ENCODE measurements at regions not wholly inside any gene's neighbourhood (a gene's known extent, or its start where the extent isn't known, plus 50 kb on each side); places are given as distances from the start of the nearest gene placed in this dataset.
A peak's percentile ranks its signal among the peaks of the same experiment; 100 is the strongest.
"Not testable (repeated sequence)": the region's sequence is repeated elsewhere in the genome, so short reads cannot be mapped to it uniquely, and the experiment has no call there.

DNA sequence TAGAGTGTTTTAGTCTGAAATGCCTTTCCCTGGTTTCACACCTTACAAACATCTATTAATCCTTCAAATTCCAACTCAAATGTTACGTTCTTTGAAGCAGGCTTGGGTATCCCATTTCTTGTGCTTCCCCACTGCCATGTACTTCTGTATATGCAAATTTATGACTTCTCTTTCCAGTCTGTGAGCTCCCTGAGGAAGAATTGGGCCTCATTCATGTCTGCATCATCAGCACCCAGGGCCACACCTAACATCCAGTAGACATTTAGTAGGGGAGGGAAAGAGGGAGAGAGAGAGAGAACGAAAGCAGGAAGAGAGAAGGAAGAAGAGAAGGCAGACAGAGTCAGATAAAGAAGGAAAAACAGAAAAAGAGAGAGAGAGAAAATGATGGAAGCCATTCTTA is 53.3 kb upstream of the KY start:
- DNase-seq, result no peak

DNA sequence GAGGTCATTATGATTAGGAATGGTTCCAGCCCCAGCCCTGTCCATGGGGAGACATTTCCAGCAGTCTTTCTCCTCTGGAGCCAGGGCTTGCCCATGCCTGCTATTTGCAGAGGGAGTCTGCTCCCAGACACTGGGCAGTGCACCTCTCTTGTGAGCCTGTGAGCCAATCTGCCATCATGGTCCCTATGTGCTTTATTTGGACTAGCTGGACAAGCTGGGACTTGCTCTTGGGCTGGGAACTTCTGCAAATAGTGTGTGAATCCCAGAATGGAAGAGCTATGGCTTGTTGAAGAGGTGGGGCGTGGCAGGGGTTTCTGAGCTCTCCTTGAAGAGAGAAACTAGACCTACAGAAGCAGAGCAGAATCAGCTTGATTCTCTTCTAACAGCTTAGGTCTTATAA is 53.7 kb upstream of the KY start:
- DNase-seq, result no peak

DNA sequence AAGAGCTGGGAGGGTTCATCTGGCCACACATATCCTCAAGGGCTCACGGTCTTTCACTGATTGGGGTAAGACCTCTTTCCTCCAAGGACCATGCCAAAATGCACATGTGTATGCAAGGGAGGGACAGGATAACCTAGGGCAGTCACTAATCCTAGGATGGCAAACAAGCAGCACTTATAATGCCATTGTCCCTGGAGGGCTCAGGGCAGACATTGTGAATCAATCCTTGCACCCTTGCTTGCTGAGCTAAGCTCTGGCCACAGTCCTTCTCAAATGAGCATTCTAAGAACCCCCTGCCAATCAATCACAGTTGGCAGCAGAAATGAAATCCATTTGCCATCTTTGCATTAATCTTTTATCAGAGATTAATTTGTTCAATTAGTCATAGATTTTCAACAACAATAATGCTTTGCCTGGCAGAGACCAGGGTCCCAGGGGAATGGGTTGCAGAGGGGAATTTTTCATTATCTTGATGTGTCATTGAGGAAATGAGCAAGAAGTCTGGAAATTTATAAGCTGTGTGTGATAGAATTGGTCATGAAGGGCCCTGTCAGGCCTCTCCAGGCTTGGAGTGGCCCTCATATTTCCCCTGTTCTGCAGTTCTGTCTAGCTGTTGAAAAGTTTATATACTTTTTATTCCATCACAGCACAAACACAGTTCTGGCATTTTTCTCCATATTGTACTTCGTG is 57.2 kb upstream of the KY start:
- DNase-seq, result no peak

DNA sequence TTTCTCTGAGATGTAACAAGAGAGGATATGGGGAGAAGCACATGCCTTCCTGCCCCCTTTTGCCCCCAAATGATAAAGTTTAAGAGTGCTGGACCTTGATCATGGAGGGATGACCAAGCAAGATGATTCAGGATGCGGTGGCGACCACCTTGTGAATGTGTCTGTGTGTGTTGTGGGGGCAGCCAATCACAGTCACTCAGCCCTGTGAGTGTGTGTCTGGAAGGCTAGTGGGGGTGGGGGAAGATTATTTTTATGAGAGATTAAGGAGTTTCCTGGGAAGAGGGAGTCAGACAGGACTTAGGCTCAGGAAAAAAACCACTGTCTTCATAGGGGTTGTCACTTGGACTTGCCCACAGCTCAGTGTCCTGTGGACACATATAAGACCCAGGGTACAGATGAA is 57.8 kb upstream of the KY start:
- no peak for DNase-seq

DNA sequence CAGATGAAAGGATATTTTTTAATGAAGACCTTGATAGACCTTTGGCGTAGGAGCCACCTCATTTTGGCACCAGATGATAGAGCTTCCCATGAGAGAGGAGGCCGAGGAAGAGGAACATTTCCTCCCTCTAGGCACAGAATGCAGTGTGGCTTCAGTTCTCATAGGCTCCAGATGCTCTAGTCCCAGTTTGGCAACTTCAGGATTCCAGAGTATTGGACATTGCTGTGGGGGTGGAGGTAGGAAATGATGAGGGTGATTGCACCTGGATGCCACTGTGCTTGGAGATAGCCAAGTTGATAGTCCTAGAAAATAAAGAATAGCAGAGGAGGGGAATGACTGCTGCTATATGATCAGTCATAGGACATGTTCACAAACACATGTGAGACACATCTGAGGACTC is 58.3 kb upstream of the KY start:
- DNase-seq, result no peak

DNA sequence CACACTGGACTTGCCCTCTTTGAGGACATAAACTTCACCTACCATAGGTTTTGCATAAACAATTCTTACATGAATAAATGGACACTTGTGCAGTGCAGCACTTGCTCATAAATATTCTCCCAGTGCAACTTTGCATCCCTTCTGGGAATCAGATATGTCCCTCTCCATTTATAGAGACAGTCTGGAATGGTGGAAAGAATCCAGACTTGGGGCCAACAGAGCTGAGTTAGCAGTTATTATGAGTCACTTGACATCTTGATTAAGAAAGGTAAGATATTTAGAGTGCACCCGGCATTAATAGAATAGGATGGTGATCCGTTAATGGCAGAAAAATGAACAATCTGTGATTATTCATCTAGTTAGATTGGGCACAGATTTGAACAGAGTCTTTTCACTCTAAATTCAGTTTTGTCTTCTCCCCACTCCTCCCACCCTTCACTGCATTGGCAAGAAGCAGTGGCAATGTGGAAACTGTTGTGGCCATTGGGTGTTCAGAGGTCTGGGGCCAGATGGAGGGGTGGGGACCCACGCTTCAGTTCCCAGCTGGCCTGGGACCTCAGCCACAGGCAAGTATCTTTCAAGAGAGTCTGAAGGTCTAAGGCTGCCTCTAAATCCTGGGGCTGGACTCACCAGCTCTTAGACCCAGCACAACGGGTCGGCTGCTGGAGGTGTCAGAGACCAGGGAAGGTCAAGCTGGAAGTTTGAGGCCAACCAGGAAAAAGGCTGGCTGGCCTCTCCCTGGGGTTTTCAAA is 58.9 kb upstream of the KY start:
- no peak for DNase-seq

DNA sequence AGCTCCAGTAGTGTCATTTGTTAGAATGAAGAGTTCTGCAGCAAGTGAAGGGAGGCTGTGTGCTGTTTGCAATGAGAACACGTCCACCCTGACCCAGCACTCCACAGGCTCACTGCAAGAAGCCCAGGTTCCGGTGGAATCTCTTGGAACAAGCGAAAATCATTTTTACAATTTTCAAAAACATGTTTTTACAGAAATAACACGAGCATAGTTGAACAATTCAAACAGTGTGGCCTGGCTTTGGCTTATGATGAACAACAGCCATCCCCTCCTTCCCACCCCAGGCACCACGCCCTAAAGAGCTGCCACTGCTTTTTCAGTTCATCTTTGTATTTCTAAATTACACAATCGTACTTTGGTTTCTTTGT is 59.5 kb upstream of the KY start:
- DNase-seq, result no peak

DNA sequence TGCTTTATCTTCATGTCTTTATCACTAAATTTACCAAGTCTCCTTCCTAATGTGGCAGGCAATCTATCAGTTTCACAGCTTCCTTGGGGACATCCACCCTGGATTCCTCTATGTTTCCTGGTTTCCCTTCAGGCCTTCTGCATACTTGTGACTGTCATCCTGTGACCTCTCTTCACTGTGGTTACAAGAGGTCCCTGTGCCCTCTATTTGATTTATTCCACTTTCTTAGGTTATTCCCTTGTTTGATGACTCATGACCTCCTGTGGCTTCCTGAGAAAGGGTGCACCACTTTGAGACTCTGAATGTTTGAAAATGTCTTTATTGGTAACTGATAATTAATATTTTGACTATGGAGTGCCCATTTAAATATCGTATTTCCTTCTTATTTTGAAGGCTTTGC is 60.5 kb upstream of the KY start:
- no peak for DNase-seq

DNA sequence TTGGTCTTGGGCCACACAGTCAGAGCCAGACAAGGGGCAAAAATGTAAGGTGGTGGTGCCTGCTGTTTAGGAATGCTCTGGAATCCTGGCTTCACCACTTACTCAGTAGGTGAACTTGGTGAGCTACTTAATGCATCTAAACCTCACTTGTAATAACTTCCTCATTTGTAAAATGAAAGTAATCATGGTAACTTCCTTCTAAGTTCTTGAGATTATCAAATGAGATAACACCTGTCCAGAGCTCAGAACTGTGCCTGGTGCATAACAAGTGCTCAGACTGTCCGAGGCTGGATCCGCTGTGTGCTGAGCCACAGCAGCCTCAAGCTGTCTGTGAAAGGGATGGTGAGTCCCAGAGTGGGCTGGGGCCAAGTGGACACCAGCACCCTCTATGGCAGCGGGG is 62.8 kb upstream of the KY start:
- DNase-seq, result peak in 1 of 2 experiments; percentile 23

DNA sequence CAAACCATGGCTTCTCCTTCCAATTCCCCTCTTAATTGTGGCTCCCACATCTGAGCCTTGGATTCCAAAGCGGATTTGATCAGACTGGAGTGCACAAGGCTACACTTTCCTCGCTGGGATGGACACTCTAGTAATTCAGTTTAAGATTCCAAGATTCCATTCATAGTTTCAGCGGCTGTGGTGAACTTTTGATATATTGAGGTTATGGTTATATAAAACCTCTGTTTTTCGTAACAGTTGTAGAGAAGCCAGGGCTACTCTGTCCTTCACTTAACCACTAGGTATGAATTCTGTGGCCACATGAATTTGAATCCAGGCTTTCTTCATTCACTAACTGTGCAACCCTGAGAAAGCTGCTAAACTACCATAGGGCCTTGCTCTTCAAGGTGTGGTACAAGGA is 67.9 kb upstream of the KY start:
- DNase-seq, result no peak

DNA sequence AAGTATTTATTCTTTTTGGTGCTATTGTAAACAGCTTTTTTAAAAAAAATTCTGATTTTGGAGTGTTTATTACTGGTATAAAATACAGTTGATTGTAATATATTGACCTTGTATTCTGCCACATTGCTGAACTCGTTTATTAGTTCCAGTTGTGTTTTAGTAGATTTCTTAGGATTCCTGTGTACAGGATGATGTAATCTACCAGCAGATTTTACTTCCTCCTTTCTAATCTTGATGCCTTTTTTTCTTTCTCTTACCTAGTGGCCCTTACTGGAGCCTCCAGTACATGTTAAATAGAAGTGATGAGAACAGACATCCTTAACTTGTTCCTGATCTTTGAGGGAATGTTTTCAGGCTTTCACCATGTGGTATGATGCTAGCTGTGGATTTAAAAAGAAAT is 70.4 kb upstream of the KY start:
- peak; percentile 60 to 76 for DNase-seq

DNA sequence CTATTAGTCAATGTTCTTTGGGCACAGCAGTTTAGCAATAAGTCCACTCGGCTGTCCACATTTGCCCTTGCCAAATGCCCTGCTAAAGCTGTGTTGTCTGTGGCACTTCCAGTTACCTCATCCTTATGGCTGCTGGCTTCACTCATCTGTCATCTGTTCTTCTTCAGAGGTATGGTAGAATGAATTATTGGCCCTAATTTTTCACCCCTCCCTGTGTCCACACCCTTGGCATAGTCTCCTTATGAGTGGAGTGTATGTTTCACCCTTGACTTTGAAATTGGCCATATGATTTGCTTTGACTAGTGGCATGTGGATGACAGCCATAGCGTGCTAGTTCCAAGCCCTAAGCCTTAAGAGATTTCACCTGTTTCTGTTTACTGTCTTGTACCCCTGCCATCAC is 72.1 kb upstream of the EPHB1 start:
- DNase-seq, result no peak

DNA sequence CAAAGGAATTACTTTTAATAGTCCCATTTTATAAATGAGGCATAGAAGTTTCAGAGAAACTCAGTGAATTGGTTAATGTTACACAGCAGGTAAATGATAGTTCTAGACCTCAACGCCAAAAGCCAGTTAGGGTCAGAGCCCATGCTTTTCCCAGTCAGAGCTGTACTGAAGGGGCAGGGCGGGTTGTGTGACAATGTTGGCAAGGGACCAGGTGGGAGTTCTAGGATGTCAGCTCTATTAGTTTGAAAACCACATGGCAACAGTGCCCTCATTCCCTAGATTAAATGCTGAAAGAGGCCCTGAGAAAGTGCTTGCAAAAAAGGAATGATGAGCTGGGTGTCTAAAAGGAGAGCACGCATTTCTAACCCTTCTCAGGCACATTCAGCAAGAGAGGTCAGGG is 65.4 kb upstream of the EPHB1 start:
- no peak for DNase-seq

DNA sequence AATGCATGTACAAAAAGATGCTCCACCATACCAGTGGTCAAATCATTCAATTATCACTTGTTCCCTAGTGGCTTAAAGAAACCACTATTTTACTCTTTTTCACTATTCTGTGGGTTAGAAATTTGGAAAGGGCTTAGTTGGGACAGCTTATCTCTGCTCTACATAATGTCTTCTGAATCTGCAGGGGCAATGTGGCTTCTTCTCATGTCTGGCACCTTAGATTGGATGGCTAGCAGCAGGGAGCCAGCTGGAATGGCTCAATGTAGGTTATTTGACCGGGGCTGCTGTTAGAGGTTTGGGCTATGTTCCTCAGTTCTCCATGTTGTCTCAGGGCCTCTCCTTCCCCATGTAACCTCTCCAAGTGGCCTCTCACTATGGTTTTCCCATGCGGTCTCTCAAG is 57.5 kb upstream of the EPHB1 start:
- DNase-seq, result no peak

DNA sequence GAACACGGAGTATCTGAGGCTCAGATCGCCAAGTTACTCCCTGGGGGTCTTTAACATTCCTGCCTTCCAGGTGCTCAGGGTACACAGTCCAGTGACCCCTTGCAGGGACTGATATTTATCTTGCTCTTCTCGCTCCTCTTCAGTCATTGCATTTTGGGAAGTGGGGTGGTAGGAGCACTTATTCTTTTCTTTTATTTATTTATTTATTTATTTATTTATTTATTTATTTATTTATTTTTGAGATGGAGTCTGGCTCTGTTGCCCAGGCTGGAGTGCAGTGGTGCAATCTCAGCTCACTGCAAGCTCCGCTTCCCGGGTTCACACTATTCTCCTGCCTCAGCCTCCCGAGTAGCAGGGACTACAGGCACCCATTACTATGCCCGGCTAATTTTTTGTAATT is 55.0 kb upstream of the EPHB1 start:
- not testable (repeated sequence) for DNase-seq

DNA sequence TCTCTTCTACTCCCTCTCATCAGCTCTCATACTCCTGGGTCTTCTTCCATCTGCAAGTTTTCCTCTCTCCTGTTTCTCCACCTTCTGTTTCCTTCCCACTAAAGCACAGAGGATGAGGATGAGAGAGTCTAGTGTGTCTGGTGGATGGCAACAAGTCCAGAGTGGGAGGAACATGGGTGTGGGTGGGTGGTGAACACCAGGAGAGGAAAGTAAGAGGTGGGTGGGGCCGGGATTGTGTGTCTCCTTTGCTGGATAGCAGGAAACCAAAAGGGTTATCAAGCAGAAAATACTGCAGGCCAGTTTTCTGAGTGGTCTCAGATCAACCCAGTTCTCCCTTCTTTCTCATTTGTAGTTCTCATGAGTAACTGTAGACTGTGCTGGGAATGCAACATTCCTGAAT is 52.9 kb upstream of the EPHB1 start:
- DNase-seq, result no peak

DNA sequence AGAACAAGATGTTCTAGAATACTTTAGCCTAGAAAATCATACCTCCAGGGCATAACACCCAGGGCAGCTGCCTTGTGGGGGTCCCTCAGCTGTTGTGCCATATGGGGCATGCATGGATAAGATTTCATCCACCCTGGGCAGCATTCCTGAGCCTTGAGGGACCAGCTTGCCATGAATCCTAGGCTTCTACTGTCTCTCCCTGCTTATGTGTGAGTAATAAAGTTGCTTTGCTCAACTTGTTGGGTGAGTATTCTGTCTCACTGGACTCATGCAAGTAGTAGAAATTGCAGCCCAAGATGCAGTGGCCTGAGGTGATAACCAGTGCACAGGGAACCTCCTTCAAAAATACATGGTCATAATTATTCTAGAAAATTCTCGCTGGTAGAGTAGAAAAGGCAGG is 52.1 kb upstream of the EPHB1 start:
- no peak for DNase-seq

All from AML-193 (cell line).